ENCODE measurements at regions not wholly inside any gene's neighbourhood (a gene's known extent, or its start where the extent isn't known, plus 50 kb on each side); places are given as distances from the start of the nearest gene placed in this dataset.

GRCh38 chr2:3105814-3106569 is 271.6 kb downstream of the EIPR1 start:
- TF ChIP-seq KDM1A (IDR thresholded peaks at IDR 0.05; ENCODE audit: borderline replicate concordance, low read length) (no peak), POLR2A (IDR thresholded peaks at IDR 0.05; ENCODE audit: control extremely low read depth in 1 of 2, low read depth in 2 of 2, low read length in 2 of 2) (no peak), E2F6 (IDR thresholded peaks at IDR 0.05) (no peak), CBX8 (IDR thresholded peaks at IDR 0.05; ENCODE audit: borderline replicate concordance, low read depth, low read length) (no peak), TAF1 (IDR thresholded peaks at IDR 0.05; ENCODE audit: low read depth, low read length) (no peak), RFX5 (IDR thresholded peaks at IDR 0.05; ENCODE audit: borderline replicate concordance, low read depth, low read length) (no peak), BRCA1 (IDR thresholded peaks at IDR 0.05; ENCODE audit: low read depth, low read length) (no peak), YY1 (IDR thresholded peaks at IDR 0.05; ENCODE audit: low read depth, low read length) (no peak), RNF2 (IDR thresholded peaks at IDR 0.05; ENCODE audit: borderline replicate concordance, low read depth, low read length, missing control alignments, poor library complexity, severe bottlenecking) (no peak), SP2 (IDR thresholded peaks at IDR 0.05; ENCODE audit: low read length) (no peak)
- TF ChIP-seq, protein P1, sequence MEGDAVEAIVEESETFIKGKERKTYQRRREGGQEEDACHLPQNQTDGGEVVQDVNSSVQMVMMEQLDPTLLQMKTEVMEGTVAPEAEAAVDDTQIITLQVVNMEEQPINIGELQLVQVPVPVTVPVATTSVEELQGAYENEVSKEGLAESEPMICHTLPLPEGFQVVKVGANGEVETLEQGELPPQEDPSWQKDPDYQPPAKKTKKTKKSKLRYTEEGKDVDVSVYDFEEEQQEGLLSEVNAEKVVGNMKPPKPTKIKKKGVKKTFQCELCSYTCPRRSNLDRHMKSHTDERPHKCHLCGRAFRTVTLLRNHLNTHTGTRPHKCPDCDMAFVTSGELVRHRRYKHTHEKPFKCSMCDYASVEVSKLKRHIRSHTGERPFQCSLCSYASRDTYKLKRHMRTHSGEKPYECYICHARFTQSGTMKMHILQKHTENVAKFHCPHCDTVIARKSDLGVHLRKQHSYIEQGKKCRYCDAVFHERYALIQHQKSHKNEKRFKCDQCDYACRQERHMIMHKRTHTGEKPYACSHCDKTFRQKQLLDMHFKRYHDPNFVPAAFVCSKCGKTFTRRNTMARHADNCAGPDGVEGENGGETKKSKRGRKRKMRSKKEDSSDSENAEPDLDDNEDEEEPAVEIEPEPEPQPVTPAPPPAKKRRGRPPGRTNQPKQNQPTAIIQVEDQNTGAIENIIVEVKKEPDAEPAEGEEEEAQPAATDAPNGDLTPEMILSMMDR (IDR thresholded peaks at IDR 0.05; ENCODE audit: control extremely low read depth in 1 of 3, insufficient read depth in 1 of 3, low read depth in 1 of 3, low read length in 3 of 3) = no peak
- TF ChIP-seq, protein P2, sequence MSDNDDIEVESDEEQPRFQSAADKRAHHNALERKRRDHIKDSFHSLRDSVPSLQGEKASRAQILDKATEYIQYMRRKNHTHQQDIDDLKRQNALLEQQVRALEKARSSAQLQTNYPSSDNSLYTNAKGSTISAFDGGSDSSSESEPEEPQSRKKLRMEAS (IDR thresholded peaks at IDR 0.05) = no peak

Data from H1 (cell line).